HEK293 (cell line): ENCODE measurements at regions not wholly inside any gene's neighbourhood (a gene's known extent, or its start where the extent isn't known, plus 50 kb on each side); places are given as distances from the start of the nearest gene placed in this dataset.

ENCODE experiments used
- CTCF ChIA-PET: fragments of 350-600 bp; formaldehyde crosslinking; extraction: SDS; loops from one replicate; lab custom pipeline; 2021; ENCODE audit warnings: antibody characterized with exemption; lab: Yijun Ruan, JAX
- POLR2A ChIA-PET: fragments of 300-600 bp; formaldehyde crosslinking; extraction: SDS; loops from one replicate; lab custom pipeline; 2020; ENCODE audit warnings: antibody characterized with exemption, inconsistent platforms; lab: Yijun Ruan, JAX
- H3K27ac ChIP-seq: fragments of 200-500 bp; sonication (Bioruptor generic); 2 replicates; pipeline ENCODE4 v1.5.1; 2014; ENCODE audit warnings: low read depth, low read length, control low read depth, inconsistent platforms; ENCODE audit errors: extremely low read depth
- H3K36me3 ChIP-seq, 2 experiments: fragments of 200-500 bp in 1 of 2; sonication (Bioruptor generic) in 1 of 2; 1 replicate in 1 of 2; 2 replicates in 1 of 2; pipeline ENCODE4 v1.5.1; 2014 to 2017; ENCODE audit warnings: inconsistent platforms in 2 of 2, low read length in 2 of 2; ENCODE audit not compliant: control insufficient read depth in 2 of 2, insufficient read depth in 1 of 2
- H3K4me1 ChIP-seq: fragments of 200-500 bp; sonication (Bioruptor generic); 2 replicates; pipeline ENCODE4 v1.5.1; 2014; ENCODE audit warnings: mild to moderate bottlenecking, low read length, inconsistent platforms; ENCODE audit not compliant: control insufficient read depth, insufficient read depth
- H3K4me3 ChIP-seq: 2 replicates; pipeline ENCODE4 v1.5.1; 2011; ENCODE audit warnings: low read depth, mild to moderate bottlenecking, control low read depth, low read length, moderate library complexity
- H3K9me3 ChIP-seq: fragments of 200-500 bp; sonication (Bioruptor generic); 2 replicates; pipeline ENCODE4 v1.5.1; 2014; ENCODE audit warnings: low read depth, low read length, inconsistent platforms; ENCODE audit not compliant: control insufficient read depth, insufficient read depth
- KLF17 ChIP-seq: fragments of 450-650 bp; formaldehyde crosslinking; IDR thresholded peaks from 2 replicates; pipeline ENCODE4 v1.5.1; 2016; ENCODE audit warnings: missing biosample characterization, missing genetic modification characterization
- KLF9 ChIP-seq: fragments of 450-650 bp; formaldehyde crosslinking; IDR thresholded peaks from 2 replicates; pipeline ENCODE4 v1.5.1; 2016; ENCODE audit warnings: missing biosample characterization, missing genetic modification characterization, low read depth
- OSR2 ChIP-seq: fragments of 450-650 bp; formaldehyde crosslinking; IDR thresholded peaks from 2 replicates; pipeline ENCODE4 v1.5.1; 2016; ENCODE audit warnings: missing biosample characterization, missing genetic modification characterization
- OVOL3 ChIP-seq: fragments of 450-650 bp; formaldehyde crosslinking; IDR thresholded peaks from 2 replicates; pipeline ENCODE4 v1.5.1; 2016; ENCODE audit warnings: missing biosample characterization, missing genetic modification characterization
- PRDM1 ChIP-seq: fragments of 450-650 bp; formaldehyde crosslinking; IDR thresholded peaks from 2 replicates; pipeline ENCODE4; 2016; ENCODE audit warnings: missing biosample characterization, missing genetic modification characterization
- REST ChIP-seq: fragments of 450-650 bp; formaldehyde crosslinking; IDR thresholded peaks from 2 replicates; pipeline ENCODE4 v1.5.1; 2016; ENCODE audit warnings: missing biosample characterization, missing genetic modification characterization
- SCRT2 ChIP-seq: fragments of 450-650 bp; formaldehyde crosslinking; IDR thresholded peaks from 2 replicates; pipeline ENCODE4 v1.5.1; 2016; ENCODE audit warnings: missing biosample characterization, missing genetic modification characterization
- ZEB2 ChIP-seq: fragments of 450-650 bp; formaldehyde crosslinking; IDR thresholded peaks from 2 replicates; pipeline ENCODE4 v1.5.1; 2016; ENCODE audit warnings: missing biosample characterization, missing genetic modification characterization
- ZFP37 ChIP-seq: fragments of 450-650 bp; formaldehyde crosslinking; IDR thresholded peaks from 2 replicates; pipeline ENCODE4 v1.5.1; 2016; ENCODE audit warnings: missing biosample characterization, missing genetic modification characterization
- ZNF138 ChIP-seq: fragments of 450-650 bp; formaldehyde crosslinking; IDR thresholded peaks from 2 replicates; pipeline ENCODE4 v1.5.1; 2016; ENCODE audit warnings: missing biosample characterization, missing genetic modification characterization, borderline replicate concordance
- ZNF146 ChIP-seq: fragments of 450-650 bp; formaldehyde crosslinking; IDR thresholded peaks from 2 replicates; pipeline ENCODE4 v1.5.1; 2016; ENCODE audit warnings: missing biosample characterization, missing genetic modification characterization
- ZNF155 ChIP-seq: fragments of 450-650 bp; formaldehyde crosslinking; IDR thresholded peaks from 2 replicates; pipeline ENCODE4 v1.5.1; 2016; ENCODE audit warnings: missing biosample characterization, missing genetic modification characterization
- ZNF214 ChIP-seq: fragments of 450-650 bp; formaldehyde crosslinking; IDR thresholded peaks from 2 replicates; pipeline ENCODE4 v1.5.1; 2017; ENCODE audit warnings: missing biosample characterization, mild to moderate bottlenecking, missing genetic modification characterization, borderline replicate concordance
- ZNF280C ChIP-seq: fragments of 450-650 bp; formaldehyde crosslinking; IDR thresholded peaks from 2 replicates; pipeline ENCODE4 v1.5.1; 2016; ENCODE audit warnings: missing biosample characterization, missing genetic modification characterization
- ZNF341 ChIP-seq: fragments of 450-650 bp; formaldehyde crosslinking; IDR thresholded peaks from 2 replicates; pipeline ENCODE4; 2016; ENCODE audit warnings: low read depth, missing biosample characterization, missing genetic modification characterization
- ZNF350 ChIP-seq: fragments of 450-650 bp; formaldehyde crosslinking; IDR thresholded peaks from 2 replicates; pipeline ENCODE4 v1.5.0; 2017; ENCODE audit warnings: missing biosample characterization, mild to moderate bottlenecking, missing genetic modification characterization
- ZNF366 ChIP-seq: fragments of 450-650 bp; formaldehyde crosslinking; conservative IDR thresholded peaks from 2 replicates; pipeline ENCODE4 v1.5.1; 2016; ENCODE audit warnings: missing biosample characterization, missing genetic modification characterization
- ZNF391 ChIP-seq: fragments of 450-650 bp; formaldehyde crosslinking; IDR thresholded peaks from 2 replicates; pipeline ENCODE4 v1.5.1; 2016; ENCODE audit warnings: low read depth, missing biosample characterization, missing genetic modification characterization, borderline replicate concordance
- ZNF423 ChIP-seq: fragments of 450-650 bp; formaldehyde crosslinking; IDR thresholded peaks from 2 replicates; pipeline ENCODE4 v1.5.1; 2016; ENCODE audit warnings: missing biosample characterization, missing genetic modification characterization
- ZNF549 ChIP-seq: fragments of 450-650 bp; IDR thresholded peaks from 2 replicates; pipeline ENCODE4 v1.5.1; 2018; ENCODE audit warnings: missing biosample characterization, missing genetic modification characterization, mild to moderate bottlenecking, inconsistent platforms, moderate library complexity
- ZNF585B ChIP-seq: fragments of 450-650 bp; formaldehyde crosslinking; IDR thresholded peaks from 2 replicates; pipeline ENCODE4 v1.5.1; 2016; ENCODE audit warnings: missing biosample characterization, missing genetic modification characterization
- ZNF623 ChIP-seq: fragments of 450-650 bp; formaldehyde crosslinking; IDR thresholded peaks from 2 replicates; pipeline ENCODE4 v1.5.1; 2016; ENCODE audit warnings: missing biosample characterization, missing genetic modification characterization
- ZNF704 ChIP-seq: fragments of 450-650 bp; formaldehyde crosslinking; IDR thresholded peaks from 2 replicates; pipeline ENCODE4 v1.5.1; 2016; ENCODE audit warnings: missing biosample characterization, missing genetic modification characterization
- ZNF707 ChIP-seq: fragments of 450-650 bp; formaldehyde crosslinking; IDR thresholded peaks from 2 replicates; pipeline ENCODE4 v1.5.1; 2016; ENCODE audit warnings: missing biosample characterization, missing genetic modification characterization
- ZNF785 ChIP-seq: fragments of 450-650 bp; formaldehyde crosslinking; IDR thresholded peaks from 2 replicates; pipeline ENCODE4 v1.5.1; 2016; ENCODE audit warnings: missing biosample characterization, missing genetic modification characterization
- ZSCAN30 ChIP-seq: fragments of 450-650 bp; IDR thresholded peaks from 2 replicates; pipeline ENCODE4 v1.5.1; 2018; ENCODE audit warnings: missing biosample characterization, mild to moderate bottlenecking, missing genetic modification characterization, moderate library complexity
- TF ChIP-seq, protein P1 (sequence below): fragments of 450-650 bp; formaldehyde crosslinking; IDR thresholded peaks from 2 replicates; pipeline ENCODE4 v1.5.1; 2017; ENCODE audit warnings: missing biosample characterization, missing genetic modification characterization

GRCh38 chr16:51439271-51439670 is 288.2 kb upstream of the SALL1 start:
- H3K27ac ChIP-seq, result no peak overlapping the region
- H3K36me3 ChIP-seq, result no peaks in the 10 kb centered on the region
- no peaks in the 10 kb centered on the region for H3K9me3 ChIP-seq
- peaks cover 5% of the 10 kb centered on the region for H3K4me1 ChIP-seq
- ChIA-PET CTCF (interaction anchor here (0.5 kb wide), 1 partner anchor 14 kb away, joined by 3 read pairs; no protein-coding TSS in a partner anchor), POLR2A (no interaction called here)
- no peak overlapping the region for H3K4me3 ChIP-seq
- TF ChIP-seq ZNF366 (tag by site-specific recombination), result no peak
- TF ChIP-seq ZNF280C (tag by site-specific recombination), result no peak
- no peak for TF ChIP-seq OVOL3
- TF ChIP-seq OSR2 (tag by site-specific recombination), result no peak
- no peak for TF ChIP-seq ZNF155 (tag by site-specific recombination)
- TF ChIP-seq ZFP37, result no peak
- no peak for TF ChIP-seq ZNF214 (tag by site-specific recombination)
- no peak for TF ChIP-seq ZNF391 (tag by site-specific recombination)
- TF ChIP-seq ZNF785 (tag by site-specific recombination), result no peak
- TF ChIP-seq ZSCAN30, result no peak
- no peak for TF ChIP-seq ZNF423
- no peak for TF ChIP-seq ZEB2 (tag by site-specific recombination)
- TF ChIP-seq ZNF585B (tag by site-specific recombination), result no peak
- TF ChIP-seq ZNF138, result no peak
- TF ChIP-seq, protein P1, sequence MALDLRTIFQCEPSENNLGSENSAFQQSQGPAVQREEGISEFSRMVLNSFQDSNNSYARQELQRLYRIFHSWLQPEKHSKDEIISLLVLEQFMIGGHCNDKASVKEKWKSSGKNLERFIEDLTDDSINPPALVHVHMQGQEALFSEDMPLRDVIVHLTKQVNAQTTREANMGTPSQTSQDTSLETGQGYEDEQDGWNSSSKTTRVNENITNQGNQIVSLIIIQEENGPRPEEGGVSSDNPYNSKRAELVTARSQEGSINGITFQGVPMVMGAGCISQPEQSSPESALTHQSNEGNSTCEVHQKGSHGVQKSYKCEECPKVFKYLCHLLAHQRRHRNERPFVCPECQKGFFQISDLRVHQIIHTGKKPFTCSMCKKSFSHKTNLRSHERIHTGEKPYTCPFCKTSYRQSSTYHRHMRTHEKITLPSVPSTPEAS (tag by site-specific recombination), result no peak
- TF ChIP-seq KLF9 (tag by site-specific recombination), result no peak
- TF ChIP-seq ZNF549 (tag by site-specific recombination), result no peak
- no peak for TF ChIP-seq ZNF707
- no peak for TF ChIP-seq ZNF623 (tag by site-specific recombination)
- no peak for TF ChIP-seq PRDM1 (tag by site-specific recombination)

DNA sequence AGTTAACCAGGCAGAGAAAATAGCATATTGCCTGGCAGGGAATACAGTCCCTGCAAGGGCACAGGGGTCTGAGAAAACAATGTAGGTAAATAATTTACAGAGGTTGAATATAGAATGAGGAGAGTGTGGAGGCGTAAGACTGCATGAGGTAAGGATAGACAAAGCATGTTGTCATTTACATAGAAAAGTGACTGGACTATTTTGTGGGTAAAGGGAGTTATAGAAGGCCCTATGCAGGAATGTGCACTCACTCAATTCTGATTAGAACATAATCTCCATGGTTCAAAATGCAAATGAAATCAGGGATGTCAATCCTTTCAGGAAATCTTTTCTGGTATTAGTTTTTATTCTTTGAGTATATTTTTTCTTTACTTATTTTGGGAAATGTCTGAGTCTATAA is 285.7 kb upstream of the SALL1 start:
- H3K4me3 ChIP-seq, result no peak overlapping the region
- H3K27ac ChIP-seq, result no peak overlapping the region
- no peaks in the 10 kb centered on the region for H3K36me3 ChIP-seq
- TF ChIP-seq ZNF146 (tag by site-specific recombination), result no peak
- no peak for TF ChIP-seq ZNF350
- TF ChIP-seq ZNF704 (tag by site-specific recombination), result no peak
- no peak for TF ChIP-seq REST
- no peak for TF ChIP-seq SCRT2
- no peak for TF ChIP-seq KLF17
- no peak for TF ChIP-seq ZNF341 (tag by site-specific recombination)
- peaks cover 9% of the 10 kb centered on the region for H3K4me1 ChIP-seq
- no peaks in the 10 kb centered on the region for H3K9me3 ChIP-seq
- ChIA-PET CTCF (interaction anchor here (0.6 kb wide), 1 partner anchor 14 kb away, joined by 3 read pairs; no protein-coding TSS in a partner anchor), POLR2A (no interaction called here)
